ENCODE measurements at regions not wholly inside any gene's neighbourhood (a gene's known extent, or its start where the extent isn't known, plus 50 kb on each side); places are given as distances from the start of the nearest gene placed in this dataset.
A peak's percentile ranks its signal among the peaks of the same experiment; 100 is the strongest.

- TF ChIP-seq, protein P1, sequence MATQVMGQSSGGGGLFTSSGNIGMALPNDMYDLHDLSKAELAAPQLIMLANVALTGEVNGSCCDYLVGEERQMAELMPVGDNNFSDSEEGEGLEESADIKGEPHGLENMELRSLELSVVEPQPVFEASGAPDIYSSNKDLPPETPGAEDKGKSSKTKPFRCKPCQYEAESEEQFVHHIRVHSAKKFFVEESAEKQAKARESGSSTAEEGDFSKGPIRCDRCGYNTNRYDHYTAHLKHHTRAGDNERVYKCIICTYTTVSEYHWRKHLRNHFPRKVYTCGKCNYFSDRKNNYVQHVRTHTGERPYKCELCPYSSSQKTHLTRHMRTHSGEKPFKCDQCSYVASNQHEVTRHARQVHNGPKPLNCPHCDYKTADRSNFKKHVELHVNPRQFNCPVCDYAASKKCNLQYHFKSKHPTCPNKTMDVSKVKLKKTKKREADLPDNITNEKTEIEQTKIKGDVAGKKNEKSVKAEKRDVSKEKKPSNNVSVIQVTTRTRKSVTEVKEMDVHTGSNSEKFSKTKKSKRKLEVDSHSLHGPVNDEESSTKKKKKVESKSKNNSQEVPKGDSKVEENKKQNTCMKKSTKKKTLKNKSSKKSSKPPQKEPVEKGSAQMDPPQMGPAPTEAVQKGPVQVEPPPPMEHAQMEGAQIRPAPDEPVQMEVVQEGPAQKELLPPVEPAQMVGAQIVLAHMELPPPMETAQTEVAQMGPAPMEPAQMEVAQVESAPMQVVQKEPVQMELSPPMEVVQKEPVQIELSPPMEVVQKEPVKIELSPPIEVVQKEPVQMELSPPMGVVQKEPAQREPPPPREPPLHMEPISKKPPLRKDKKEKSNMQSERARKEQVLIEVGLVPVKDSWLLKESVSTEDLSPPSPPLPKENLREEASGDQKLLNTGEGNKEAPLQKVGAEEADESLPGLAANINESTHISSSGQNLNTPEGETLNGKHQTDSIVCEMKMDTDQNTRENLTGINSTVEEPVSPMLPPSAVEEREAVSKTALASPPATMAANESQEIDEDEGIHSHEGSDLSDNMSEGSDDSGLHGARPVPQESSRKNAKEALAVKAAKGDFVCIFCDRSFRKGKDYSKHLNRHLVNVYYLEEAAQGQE (IDR thresholded peaks at IDR 0.05; ENCODE audit: borderline replicate concordance in 1 of 2, low read depth in 1 of 2, low read length in 2 of 2): peak in 1 of 2 experiments; percentile 49; a peak in 2 of 4 replicates
- TF ChIP-seq, protein P2, sequence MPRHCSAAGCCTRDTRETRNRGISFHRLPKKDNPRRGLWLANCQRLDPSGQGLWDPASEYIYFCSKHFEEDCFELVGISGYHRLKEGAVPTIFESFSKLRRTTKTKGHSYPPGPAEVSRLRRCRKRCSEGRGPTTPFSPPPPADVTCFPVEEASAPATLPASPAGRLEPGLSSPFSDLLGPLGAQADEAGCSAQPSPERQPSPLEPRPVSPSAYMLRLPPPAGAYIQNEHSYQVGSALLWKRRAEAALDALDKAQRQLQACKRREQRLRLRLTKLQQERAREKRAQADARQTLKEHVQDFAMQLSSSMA (CRISPR knock-in tag; IDR thresholded peaks at IDR 0.05): 0 out of 2 replicates have a peak, but pooled peaks have one; percentile 43
- TF ChIP-seq ZNF7 (CRISPR knock-in tag; IDR thresholded peaks at IDR 0.05) (peak; percentile 91), POLR2AphosphoS2 (IDR thresholded peaks at IDR 0.05; ENCODE audit: low read depth, low read length) (no peak), MAF1 (CRISPR knock-in tag; IDR thresholded peaks at IDR 0.05; ENCODE audit: borderline replicate concordance) (no peak), NCOA5 (CRISPR knock-in tag; IDR thresholded peaks at IDR 0.05) (no peak), ZNF629 (CRISPR knock-in tag; conservative IDR thresholded peaks at IDR 0.05) (no peak), CCDC6 (CRISPR knock-in tag; IDR thresholded peaks at IDR 0.05) (no peak), ZNF331 (CRISPR knock-in tag; IDR thresholded peaks at IDR 0.05) (peak; percentile 75), MEIS1 (CRISPR knock-in tag; IDR thresholded peaks at IDR 0.05; ENCODE audit: borderline replicate concordance) (no peak), SOX6 (IDR thresholded peaks at IDR 0.05) (no peak), SOX6 (CRISPR knock-in tag; IDR thresholded peaks at IDR 0.05) (peak; percentile 73), MAFK (conservative IDR thresholded peaks at IDR 0.05 in 1 of 2, IDR thresholded peaks at IDR 0.05 in 1 of 2; ENCODE audit: low read length in 2 of 2) (no peak), ZNF230 (CRISPR knock-in tag; IDR thresholded peaks at IDR 0.05) (no peak), HMG20B (CRISPR knock-in tag; conservative IDR thresholded peaks at IDR 0.05) (no peak)
- TF ChIP-seq, protein P3, sequence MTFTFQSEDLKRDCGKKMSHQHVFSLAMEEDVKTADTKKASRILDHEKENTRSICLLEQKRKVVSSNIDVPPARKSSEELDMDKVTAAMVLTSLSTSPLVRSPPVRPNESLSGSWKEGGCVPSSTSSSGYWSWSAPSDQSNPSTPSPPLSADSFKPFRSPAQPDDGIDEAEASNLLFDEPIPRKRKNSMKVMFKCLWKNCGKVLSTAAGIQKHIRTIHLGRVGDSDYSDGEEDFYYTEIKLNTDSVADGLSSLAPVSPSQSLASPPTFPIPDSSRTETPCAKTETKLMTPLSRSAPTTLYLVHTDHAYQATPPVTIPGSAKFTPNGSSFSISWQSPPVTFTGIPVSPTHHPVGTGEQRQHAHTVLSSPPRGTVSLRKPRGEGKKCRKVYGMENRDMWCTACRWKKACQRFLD (CRISPR knock-in tag; IDR thresholded peaks at IDR 0.05; ENCODE audit: borderline replicate concordance): no peak
- TF ChIP-seq, protein P4, sequence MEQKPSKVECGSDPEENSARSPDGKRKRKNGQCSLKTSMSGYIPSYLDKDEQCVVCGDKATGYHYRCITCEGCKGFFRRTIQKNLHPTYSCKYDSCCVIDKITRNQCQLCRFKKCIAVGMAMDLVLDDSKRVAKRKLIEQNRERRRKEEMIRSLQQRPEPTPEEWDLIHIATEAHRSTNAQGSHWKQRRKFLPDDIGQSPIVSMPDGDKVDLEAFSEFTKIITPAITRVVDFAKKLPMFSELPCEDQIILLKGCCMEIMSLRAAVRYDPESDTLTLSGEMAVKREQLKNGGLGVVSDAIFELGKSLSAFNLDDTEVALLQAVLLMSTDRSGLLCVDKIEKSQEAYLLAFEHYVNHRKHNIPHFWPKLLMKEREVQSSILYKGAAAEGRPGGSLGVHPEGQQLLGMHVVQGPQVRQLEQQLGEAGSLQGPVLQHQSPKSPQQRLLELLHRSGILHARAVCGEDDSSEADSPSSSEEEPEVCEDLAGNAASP (CRISPR knock-in tag; IDR thresholded peaks at IDR 0.05; ENCODE audit: borderline replicate concordance): 0 out of 2 replicates have a peak, but pooled peaks have one; percentile 25
- TF ChIP-seq, protein P5, sequence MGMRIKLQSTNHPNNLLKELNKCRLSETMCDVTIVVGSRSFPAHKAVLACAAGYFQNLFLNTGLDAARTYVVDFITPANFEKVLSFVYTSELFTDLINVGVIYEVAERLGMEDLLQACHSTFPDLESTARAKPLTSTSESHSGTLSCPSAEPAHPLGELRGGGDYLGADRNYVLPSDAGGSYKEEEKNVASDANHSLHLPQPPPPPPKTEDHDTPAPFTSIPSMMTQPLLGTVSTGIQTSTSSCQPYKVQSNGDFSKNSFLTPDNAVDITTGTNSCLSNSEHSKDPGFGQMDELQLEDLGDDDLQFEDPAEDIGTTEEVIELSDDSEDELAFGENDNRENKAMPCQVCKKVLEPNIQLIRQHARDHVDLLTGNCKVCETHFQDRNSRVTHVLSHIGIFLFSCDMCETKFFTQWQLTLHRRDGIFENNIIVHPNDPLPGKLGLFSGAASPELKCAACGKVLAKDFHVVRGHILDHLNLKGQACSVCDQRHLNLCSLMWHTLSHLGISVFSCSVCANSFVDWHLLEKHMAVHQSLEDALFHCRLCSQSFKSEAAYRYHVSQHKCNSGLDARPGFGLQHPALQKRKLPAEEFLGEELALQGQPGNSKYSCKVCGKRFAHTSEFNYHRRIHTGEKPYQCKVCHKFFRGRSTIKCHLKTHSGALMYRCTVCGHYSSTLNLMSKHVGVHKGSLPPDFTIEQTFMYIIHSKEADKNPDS (CRISPR knock-in tag; IDR thresholded peaks at IDR 0.05): no peak
These were observed 181.8 kb downstream of the TTLL2 start (continued) for GRCh38 chr6:167506443-167507301.
